B cell (primary cell): ENCODE measurements at regions not wholly inside any gene's neighbourhood (a gene's known extent, or its start where the extent isn't known, plus 50 kb on each side); places are given as distances from the start of the nearest gene placed in this dataset.

Source experiments
- ATAC-seq: fragments of 200-7000 bp; cut with Tn5 transposase; one replicate; pipeline ENCODE4 v1.10.0; 2021; ENCODE audit warnings: low read depth, mild to moderate bottlenecking, moderate number of reproducible peaks, moderate library complexity
- CTCF ChIA-PET: fragments of 350-600 bp; sonication (Branson Sonifier 250); formaldehyde crosslinking; loops from one replicate; lab custom pipeline; 2021; ENCODE audit warnings: antibody characterized with exemption, inconsistent platforms; lab: Charles Lee
- POLR2A ChIA-PET: fragments of 350-600 bp; sonication (Branson Sonifier 250); formaldehyde crosslinking; loops from one replicate; lab custom pipeline; 2021; ENCODE audit warnings: antibody characterized with exemption; lab: Charles Lee
- DNase-seq: peaks from one replicate; pipeline ENCODE4 v3.0.0; 2013
- H2AFZ ChIP-seq: 2 replicates; pipeline ENCODE4 v1.6.1; 2012; ENCODE audit warnings: mild to moderate bottlenecking, low read depth, low read length; ENCODE audit not compliant: insufficient read depth, poor library complexity, severe bottlenecking
- H3K27ac ChIP-seq, 2 donors: 1 replicate in 1 of 2; 2 replicates in 1 of 2; pipeline ENCODE4 v1.5.1; 2012 to 2013; ENCODE audit warnings: low read length in 2 of 2, mild to moderate bottlenecking in 2 of 2, moderate library complexity in 1 of 2
- H3K27me3 ChIP-seq, 4 experiments: fragments of 200-600 bp in 1 of 4; sonication (generic) in 1 of 4; replicated peaks in 1 of 4; 1 replicate in 2 of 4; 2 replicates in 2 of 4; pipeline versions ENCODE4 v1.6.1 to v1.7.0; 2013 to 2016; ENCODE audit warnings: low read length in 3 of 4, mild to moderate bottlenecking in 2 of 4, mixed read lengths in 1 of 4, moderate library complexity in 1 of 4; ENCODE audit not compliant: insufficient read depth in 4 of 4, control insufficient read depth in 3 of 4; ENCODE audit errors: control extremely low read depth in 1 of 4
- H3K36me3 ChIP-seq, 2 experiments: replicated peaks in 1 of 2; 1 replicate in 1 of 2; 2 replicates in 1 of 2; pipeline versions ENCODE4 v1.6.1 to v1.7.1; 2013; ENCODE audit warnings: low read length in 1 of 2; ENCODE audit not compliant: insufficient read depth in 2 of 2, control insufficient read depth in 1 of 2; ENCODE audit errors: control extremely low read depth in 1 of 2, extremely low read depth in 1 of 2
- H3K4me1 ChIP-seq, 2 donors: fragments of 200-600 bp in 1 of 2; sonication (generic) in 1 of 2; 1 replicate in 1 of 2; 2 replicates in 1 of 2; pipeline versions ENCODE4 v1.5.1 to v1.6.1; 2013 to 2017; ENCODE audit warnings: low read length in 2 of 2; ENCODE audit not compliant: control insufficient read depth in 2 of 2, insufficient read depth in 2 of 2
- H3K4me2 ChIP-seq: replicated peaks from 2 replicates; pipeline ENCODE3; 2012; ENCODE audit warnings: mild to moderate bottlenecking, low read depth, low read length; ENCODE audit not compliant: poor library complexity, severe bottlenecking
- H3K4me3 ChIP-seq, 5 experiments: fragments of 200-600 bp in 1 of 5; sonication (generic) in 1 of 5; 1 replicate in 3 of 5; 2 replicates in 2 of 5; pipeline versions ENCODE4 v1.5.1 to v1.7.0; 2011 to 2016; ENCODE audit warnings: low read length in 4 of 5, mild to moderate bottlenecking in 4 of 5, low read depth in 2 of 5, control low read depth in 1 of 5, moderate library complexity in 1 of 5; ENCODE audit not compliant: insufficient read depth in 1 of 5; ENCODE audit errors: control extremely low read depth in 1 of 5, extremely low read depth in 1 of 5
- H3K79me2 ChIP-seq: fragments of 200-600 bp; sonication (generic); one replicate; pipeline ENCODE4 v1.6.0; 2016; ENCODE audit warnings: low read length; ENCODE audit not compliant: control insufficient read depth, insufficient read depth
- H3K9ac ChIP-seq: fragments of 200-600 bp; sonication (generic); 2 replicates; pipeline ENCODE4 v1.6.1; 2017; ENCODE audit warnings: mild to moderate bottlenecking, low read length, moderate library complexity
- H3K9me3 ChIP-seq, 3 donors: one replicate each; pipeline versions ENCODE4 v1.6.1 to v1.7.1; 2013; ENCODE audit warnings: low read length in 2 of 3; ENCODE audit not compliant: control insufficient read depth in 2 of 3, insufficient read depth in 1 of 3; ENCODE audit errors: control extremely low read depth in 1 of 3
- H4K20me1 ChIP-seq: 2 replicates; pipeline ENCODE4 v1.6.0; 2012; ENCODE audit warnings: mild to moderate bottlenecking, low read length; ENCODE audit not compliant: insufficient read depth, control insufficient read depth, poor library complexity, severe bottlenecking
- H3K27ac Mint-ChIP-seq: one replicate; pipeline ENCODE4 v1.8.0; 2021; ENCODE audit warnings: mixed read lengths
- H3K27me3 Mint-ChIP-seq: one replicate; pipeline ENCODE4 v1.8.0; 2021; ENCODE audit warnings: mixed read lengths
- H3K4me1 Mint-ChIP-seq: one replicate; pipeline ENCODE4 v1.8.0; 2021; ENCODE audit warnings: mixed read lengths
- H3K4me3 Mint-ChIP-seq: one replicate; pipeline ENCODE4 v1.8.0; 2021; ENCODE audit warnings: mixed read lengths
- H3K9me3 Mint-ChIP-seq: one replicate; pipeline ENCODE4 v1.8.0; 2022; ENCODE audit warnings: mixed read lengths; ENCODE audit not compliant: insufficient read depth
- EZH2 ChIP-seq: IDR thresholded peaks from 2 replicates; pipeline ENCODE4 v1.6.1; 2012; ENCODE audit warnings: borderline replicate concordance, low read depth, mild to moderate bottlenecking, moderate library complexity, low read length; ENCODE audit not compliant: insufficient read depth, poor library complexity, severe bottlenecking
- WGBS: methylation state at CpG from one replicate; pipeline ENCODE4 v1.1.5; 2013; ENCODE audit warnings: missing lambda C conversion rate; ENCODE audit not compliant: insufficient coverage; 5-methylcytosine and 5-hydroxymethylcytosine counted together
- intact Hi-C: fragments of 100-400 bp; cut with micrococcal nuclease; formaldehyde crosslinking; loops from one replicate; pipeline ENCODE4 v1.10.0; 2022
- TF ChIP-seq, protein P1 (sequence below): fragments of 200-600 bp; IDR thresholded peaks from one replicate; pipeline ENCODE4 v1.8.0; 2022; ENCODE audit warnings: antibody characterized with exemption, mild to moderate bottlenecking

DNA sequence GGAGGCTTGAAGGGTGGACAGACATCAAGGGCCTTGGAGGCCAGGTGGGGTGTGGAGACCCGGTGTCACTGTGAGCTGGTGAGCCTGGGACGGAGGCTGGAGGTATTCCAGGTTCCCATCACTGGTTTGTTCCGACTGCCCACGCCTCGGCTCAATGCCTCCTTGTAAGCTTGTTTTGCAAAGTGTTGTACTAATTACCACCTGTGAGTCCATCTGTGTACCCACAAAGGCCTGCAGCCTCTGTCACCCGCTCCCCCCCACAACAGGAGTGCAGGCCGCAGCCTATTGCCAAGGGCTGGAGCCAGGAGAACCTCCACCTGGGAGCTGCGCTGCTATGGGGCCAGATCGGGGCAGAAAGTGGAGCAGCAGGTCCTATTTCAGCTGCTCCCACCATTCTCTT, 521.8 kb upstream of the DPP6 start:
- WGBS = 94% methylated on average over 9 of the region's 9 CpGs
- Histone ChIP-seq H3K27ac (no peak overlapping the region), H3K27me3 (no peaks in the 10 kb centered on the region), H3K9me3 (peaks cover 0 to 31% (median 0%) of the 10 kb centered on the region in 3 donors), H2AFZ (no peak overlapping the region), H3K9ac (no peak overlapping the region), H4K20me1 (no peaks in the 10 kb centered on the region), H3K36me3 (no peaks in the 10 kb centered on the region), H3K4me3 (no peak overlapping the region), H3K79me2 (no peaks in the 10 kb centered on the region), H3K4me1 (no peaks in the 10 kb centered on the region), H3K4me2 (no peak overlapping the region)
- H3K27ac Mint-ChIP-seq = no peak overlapping the region
- ChIA-PET POLR2A (no interaction called here), CTCF (no interaction called here)
- no peaks in the 10 kb centered on the region for H3K4me1 Mint-ChIP-seq
- intact Hi-C loops = no loop called here
- DNase-seq = no peak
- no peak overlapping the region for H3K4me3 Mint-ChIP-seq
- ATAC-seq = no peak
- H3K9me3 Mint-ChIP-seq = peaks cover 7% of the 10 kb centered on the region
- H3K27me3 Mint-ChIP-seq = no peaks in the 10 kb centered on the region
- TF ChIP-seq EZH2 = no peak
- TF ChIP-seq, protein P1, sequence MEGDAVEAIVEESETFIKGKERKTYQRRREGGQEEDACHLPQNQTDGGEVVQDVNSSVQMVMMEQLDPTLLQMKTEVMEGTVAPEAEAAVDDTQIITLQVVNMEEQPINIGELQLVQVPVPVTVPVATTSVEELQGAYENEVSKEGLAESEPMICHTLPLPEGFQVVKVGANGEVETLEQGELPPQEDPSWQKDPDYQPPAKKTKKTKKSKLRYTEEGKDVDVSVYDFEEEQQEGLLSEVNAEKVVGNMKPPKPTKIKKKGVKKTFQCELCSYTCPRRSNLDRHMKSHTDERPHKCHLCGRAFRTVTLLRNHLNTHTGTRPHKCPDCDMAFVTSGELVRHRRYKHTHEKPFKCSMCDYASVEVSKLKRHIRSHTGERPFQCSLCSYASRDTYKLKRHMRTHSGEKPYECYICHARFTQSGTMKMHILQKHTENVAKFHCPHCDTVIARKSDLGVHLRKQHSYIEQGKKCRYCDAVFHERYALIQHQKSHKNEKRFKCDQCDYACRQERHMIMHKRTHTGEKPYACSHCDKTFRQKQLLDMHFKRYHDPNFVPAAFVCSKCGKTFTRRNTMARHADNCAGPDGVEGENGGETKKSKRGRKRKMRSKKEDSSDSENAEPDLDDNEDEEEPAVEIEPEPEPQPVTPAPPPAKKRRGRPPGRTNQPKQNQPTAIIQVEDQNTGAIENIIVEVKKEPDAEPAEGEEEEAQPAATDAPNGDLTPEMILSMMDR = no peak

DNA sequence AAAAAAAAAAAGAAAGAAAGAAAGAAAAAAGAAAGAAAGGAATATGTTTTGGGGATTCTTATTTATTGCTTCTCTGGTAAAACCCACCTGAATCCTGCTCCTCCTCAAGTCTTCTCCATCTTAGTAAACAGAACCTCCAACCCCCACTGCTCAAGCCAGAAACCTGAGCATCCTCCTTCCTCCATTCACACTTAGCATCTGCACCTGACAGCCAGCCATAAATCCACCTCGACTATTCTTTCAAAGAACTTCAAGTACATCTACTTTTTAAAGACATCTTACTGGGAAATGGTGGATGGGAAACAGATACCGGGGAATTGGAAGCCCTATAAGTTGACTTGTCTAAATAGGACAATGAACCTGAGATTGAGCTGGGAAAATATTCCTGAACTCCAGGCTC, 519.9 kb upstream of the DPP6 start:
- TF ChIP-seq EZH2 = no peak
- TF ChIP-seq, protein P1 = no peak
- CTCF ChIA-PET = no interaction called here

More for the DNA sequence above, 519.9 kb upstream of the DPP6 start:
- no CpG with 5 or more reads among the region's 2 CpGs for WGBS
- no peak for DNase-seq
- H3K27me3 ChIP-seq = no peaks in the 10 kb centered on the region
- H3K9ac ChIP-seq = no peak overlapping the region
- intact Hi-C loops = no loop called here
- H3K27ac Mint-ChIP-seq = no peak overlapping the region
- H3K79me2 ChIP-seq = no peaks in the 10 kb centered on the region
- no peak overlapping the region for H3K4me3 ChIP-seq
- no peak overlapping the region for H3K4me2 ChIP-seq
- H3K9me3 ChIP-seq = peaks cover 0 to 25% (median 0%) of the 10 kb centered on the region in 3 donors
- H3K4me3 Mint-ChIP-seq = no peak overlapping the region
- H4K20me1 ChIP-seq = no peaks in the 10 kb centered on the region
- H3K36me3 ChIP-seq = no peaks in the 10 kb centered on the region
- no peak for ATAC-seq
- H3K4me1 ChIP-seq = no peaks in the 10 kb centered on the region
- peaks cover 7% of the 10 kb centered on the region for H3K9me3 Mint-ChIP-seq
- H2AFZ ChIP-seq = no peak overlapping the region
- POLR2A ChIA-PET = no interaction called here
- H3K4me1 Mint-ChIP-seq = no peaks in the 10 kb centered on the region
- H3K27ac ChIP-seq = no peak overlapping the region
- H3K27me3 Mint-ChIP-seq = no peaks in the 10 kb centered on the region
